GM12865 (cell line): ENCODE measurements at regions not wholly inside any gene's neighbourhood (a gene's known extent, or its start where the extent isn't known, plus 50 kb on each side); places are given as distances from the start of the nearest gene placed in this dataset.
"Not testable (repeated sequence)": the region's sequence is repeated elsewhere in the genome, so short reads cannot be mapped to it uniquely, and the experiment has no call there.

Experiments
- DNase-seq: peaks from one replicate; pipeline ENCODE4 v3.0.0; 2010; ENCODE audit warnings: low read depth
- H3K4me3 ChIP-seq: 2 replicates; pipeline ENCODE4 v1.5.1; 2011; ENCODE audit warnings: mild to moderate bottlenecking, low read depth, low read length, control low read depth

DNA sequence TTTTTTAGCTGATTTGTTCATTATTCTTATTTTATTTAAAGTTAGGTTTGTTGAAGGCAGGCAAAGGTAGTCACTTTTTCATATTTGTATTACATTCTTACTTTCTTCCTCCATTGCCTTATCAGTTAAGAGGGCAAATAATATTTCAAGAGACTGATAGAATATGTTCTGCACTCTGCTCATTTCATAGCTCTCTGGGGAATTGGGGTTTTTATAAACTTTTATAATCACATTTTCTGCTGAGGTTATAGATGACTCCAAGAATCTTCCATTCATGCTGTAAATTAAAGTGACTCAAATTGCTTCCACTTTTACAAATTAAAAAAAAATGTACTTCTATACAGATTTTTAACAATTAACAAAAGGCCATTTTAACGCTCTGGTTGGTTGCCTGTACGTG is 142.9 kb upstream of the PLGLB2 start:
- not testable (repeated sequence) for DNase-seq, H3K4me3 ChIP-seq

DNA sequence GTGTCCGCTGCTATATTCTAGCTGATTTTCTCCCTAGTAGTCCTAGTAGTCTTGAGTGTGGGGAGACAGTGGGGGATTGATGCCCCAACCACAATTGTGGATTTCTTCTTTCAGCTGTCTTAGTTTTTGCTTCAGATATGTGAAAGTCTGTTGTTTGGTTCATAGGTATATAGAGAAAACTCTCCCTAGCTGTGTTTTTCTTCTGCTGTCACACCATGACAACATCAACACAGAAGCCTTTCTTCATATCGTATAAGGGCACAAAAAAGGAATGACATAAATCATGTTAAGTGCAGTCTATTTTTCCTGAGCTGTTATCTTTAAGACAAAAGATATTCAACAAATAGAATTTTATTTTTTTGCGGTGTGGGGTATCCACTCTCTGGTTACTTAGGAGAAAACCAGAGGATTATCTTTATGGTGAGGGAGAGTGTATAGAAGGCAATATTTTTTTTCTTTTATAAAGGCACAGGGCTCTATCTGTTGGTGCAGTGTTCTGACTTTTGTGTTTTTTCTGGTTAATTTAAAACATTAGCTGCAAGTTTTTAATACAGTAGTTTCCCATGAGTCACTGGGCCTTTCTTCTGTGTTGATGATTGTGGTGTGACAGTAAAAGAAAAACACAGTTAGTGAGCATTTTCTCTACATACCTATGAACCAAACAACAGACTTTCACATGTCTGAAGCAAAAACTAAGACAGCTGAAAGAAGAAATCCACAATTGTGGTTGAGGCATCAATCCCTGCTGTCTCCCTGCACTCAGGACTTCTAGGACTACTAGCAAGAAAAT is 139.3 kb upstream of the PLGLB2 start:
- DNase-seq: not testable (repeated sequence)

DNA sequence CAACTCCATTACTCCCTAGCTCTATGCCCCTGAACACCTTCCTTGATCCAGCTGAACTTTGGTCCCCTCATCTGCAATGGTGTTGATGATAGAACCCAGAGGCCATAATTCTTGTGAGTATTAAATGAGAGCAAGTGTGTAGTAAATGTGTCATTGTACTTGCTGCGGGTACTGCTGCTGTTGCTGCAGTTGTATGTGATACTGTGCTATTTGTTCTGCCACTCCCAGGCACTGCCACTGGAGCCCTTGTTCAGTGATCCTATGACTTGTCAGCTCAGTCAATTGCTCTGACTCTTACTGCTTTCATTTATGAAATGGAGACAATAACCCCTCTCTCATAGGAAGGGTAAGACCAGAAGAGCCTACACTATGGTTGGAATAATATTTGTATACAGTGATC is 136.9 kb upstream of the PLGLB2 start:
- DNase-seq, H3K4me3 ChIP-seq: not testable (repeated sequence)

More for the DNA sequence above, 139.3 kb upstream of the PLGLB2 start:
- H3K4me3 ChIP-seq: not testable (repeated sequence)

DNA sequence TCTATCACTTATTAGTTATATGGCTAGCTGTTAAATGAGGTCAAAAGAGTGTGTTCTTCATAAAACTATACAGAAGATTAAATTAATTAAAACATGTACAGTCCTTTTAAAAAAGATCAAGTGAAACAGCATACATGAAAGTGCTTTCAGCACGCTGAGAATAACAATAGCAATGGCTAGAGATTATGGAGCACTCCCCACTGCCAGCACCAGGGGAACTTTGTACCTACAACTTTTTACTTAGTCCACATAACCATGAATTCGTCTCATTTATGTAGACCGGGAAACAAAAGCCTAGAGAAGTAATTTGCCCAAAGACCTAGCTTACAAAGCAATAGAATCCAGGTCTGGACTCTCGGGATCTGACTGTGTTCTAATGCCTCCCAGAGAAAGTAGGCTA is 136.5 kb upstream of the PLGLB2 start:
- H3K4me3 ChIP-seq, DNase-seq: not testable (repeated sequence)

DNA sequence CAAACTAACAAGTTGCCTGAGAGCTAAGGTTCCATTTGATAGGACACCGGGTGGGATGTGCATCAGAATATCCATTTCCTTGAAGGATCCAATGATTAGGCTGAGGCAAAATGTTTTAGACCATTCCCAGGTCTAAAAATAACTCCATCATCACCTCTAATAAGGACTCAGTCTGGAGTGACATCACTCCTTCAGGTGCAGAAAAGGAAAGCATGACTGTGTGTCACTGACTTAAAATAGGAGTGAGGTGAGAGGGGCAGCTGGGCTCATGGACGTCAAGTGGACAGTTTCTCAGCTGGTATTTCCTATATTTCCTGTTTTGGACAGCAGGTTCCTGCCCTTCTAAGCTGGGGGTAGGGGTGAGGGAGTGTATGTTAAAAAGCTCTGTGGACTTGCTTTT is 135.9 kb upstream of the PLGLB2 start:
- not testable (repeated sequence) for H3K4me3 ChIP-seq

DNA sequence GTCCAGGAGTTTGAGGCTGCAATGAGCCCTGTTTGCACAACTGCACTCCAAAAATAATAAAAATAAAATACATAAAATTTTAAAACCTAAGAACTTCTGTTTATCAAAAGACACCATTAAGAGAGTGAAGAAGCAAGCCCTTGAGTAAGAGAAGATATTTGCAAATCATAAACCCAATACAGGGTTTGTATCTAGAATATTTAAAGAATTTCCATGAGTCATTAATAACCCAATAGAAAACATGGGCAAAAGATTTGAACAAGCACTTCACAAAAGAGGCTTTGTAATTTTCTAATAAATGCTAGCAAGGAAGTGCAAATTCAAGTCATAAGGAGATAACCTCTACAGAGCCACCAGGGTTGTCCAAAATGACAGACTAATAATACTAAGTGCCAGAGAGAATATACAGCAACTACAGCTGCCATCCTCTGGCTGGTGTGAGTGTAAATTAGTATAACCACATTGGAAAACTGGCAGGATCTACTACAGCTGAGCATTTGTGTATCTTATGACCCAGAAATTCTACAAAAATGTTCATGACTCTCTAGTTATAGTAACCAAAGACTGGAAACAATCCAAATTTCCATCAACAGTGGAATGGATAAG is 133.0 kb upstream of the PLGLB2 start:
- not testable (repeated sequence) for H3K4me3 ChIP-seq, DNase-seq

More for the DNA sequence above, 135.9 kb upstream of the PLGLB2 start:
- not testable (repeated sequence) for DNase-seq

DNA sequence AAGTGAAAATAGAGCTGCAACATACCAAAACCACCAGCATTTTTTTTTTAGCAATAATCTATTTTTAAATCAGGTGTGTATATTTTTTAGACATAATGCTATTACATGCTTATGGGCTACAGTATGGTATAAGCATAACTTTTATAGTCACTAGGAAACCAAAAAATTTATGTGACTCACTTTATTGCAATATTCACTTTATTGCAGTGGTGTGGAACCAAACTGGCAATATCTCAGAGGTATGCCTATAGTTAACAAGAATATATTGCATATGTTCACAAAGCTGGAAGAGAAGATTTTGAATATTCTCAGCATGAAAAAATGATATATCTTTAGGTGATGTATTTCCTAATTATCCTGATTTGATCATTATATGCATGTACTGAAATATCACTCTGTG is 128.8 kb upstream of the PLGLB2 start:
- not testable (repeated sequence) for DNase-seq, H3K4me3 ChIP-seq

DNA sequence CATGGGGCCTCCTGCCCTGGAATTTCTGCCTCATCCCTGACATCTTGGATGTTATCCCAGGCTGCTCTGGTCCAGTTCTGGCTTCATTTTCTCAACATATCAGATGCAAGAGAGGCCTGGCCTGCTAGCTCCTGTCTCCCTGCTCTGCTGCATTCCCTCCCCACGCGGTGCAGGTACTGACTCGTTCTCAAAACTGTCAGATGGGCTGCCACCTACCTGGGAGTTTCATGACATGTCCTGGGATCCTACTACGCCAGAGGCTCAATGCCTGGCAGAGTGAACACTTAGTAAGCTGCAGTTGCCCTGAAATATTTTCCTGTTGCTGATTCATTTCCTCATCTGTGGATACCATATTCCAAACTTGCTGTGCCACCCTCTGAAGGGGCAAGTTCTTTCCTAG is 126.7 kb upstream of the PLGLB2 start:
- DNase-seq, H3K4me3 ChIP-seq: not testable (repeated sequence)

DNA sequence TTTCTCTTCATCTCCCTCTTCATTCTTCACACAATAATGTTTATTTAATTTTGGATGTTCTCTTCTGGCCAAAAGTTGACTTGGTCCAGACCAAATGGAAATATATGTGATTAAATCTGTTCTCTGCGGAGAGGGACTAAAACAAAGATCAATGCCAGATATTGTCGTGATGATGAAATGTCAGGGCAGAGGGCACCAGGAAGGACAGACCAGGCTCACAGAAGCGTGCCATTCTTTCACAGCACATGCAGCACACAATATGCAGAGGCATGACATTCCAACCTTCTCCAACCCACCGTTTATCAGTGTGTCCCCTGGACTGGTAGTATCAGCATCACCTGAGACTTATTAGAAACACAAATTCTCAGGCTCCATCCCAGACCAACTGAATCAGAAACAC is 125.2 kb upstream of the PLGLB2 start:
- DNase-seq, H3K4me3 ChIP-seq: not testable (repeated sequence)

DNA sequence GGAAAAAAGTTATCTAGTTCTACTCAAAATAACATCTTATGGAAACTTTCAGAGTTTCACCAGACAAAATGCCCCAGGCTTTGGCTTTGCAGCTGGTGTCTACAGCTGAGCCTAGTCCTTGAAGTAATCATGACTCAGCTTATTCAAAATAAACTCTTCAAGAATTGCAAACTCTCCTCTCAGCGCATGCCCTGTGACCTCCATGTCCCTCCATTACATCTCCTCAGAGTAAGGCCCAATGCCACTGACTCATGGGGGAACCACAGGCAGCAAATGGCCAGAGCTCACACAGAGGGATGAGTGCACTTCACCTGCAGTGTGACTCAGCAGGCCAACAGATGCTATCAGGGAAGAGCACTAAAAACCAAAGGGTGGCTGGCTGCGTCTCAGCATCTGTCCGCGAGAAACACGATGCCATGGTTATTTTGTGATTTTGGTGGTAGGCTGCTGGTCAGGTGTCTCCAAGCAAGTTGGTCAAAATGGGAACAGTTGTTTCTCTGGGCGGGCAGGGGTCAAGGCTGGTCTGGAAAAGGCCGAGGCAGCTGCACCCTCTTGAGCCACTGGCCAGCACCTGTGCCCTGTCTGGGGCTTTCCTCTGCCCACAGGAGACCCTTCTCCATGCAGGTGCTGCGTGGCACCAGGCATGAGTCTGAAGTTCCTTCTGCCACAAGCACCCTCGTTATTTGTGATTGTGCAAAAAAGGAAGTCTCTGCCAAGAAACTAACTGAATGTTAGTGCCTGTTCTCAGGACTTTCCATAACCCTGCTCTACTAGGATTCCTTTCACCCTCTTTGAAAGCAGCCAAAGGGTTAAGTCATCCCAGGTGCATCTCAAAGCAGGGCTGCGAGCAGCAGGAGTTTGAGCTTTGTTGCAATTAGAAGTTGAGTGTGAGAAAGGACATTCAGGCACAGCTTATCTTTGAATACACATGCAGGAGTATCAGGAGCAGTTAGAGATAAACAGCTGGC is 118.1 kb upstream of the PLGLB2 start:
- H3K4me3 ChIP-seq: not testable (repeated sequence)

DNA sequence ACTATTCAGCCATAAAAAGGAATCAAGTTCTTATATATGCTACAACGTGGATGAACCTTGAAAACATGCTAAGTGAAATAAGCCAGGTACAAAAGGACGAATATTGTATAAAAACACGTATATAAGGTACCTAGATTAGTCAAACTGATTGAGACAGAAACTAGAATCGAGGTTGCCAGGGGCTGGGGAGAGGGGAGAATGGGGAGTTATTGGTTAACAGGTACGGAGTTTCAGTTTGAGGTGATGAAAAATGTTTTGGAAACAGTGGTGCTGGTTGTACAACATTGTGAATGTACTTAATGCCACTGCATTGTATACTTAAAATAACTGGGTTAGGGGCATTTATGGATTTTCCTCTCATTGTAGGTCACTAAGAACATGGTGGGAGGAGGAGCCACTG is 117.0 kb upstream of the PLGLB2 start:
- not testable (repeated sequence) for DNase-seq, H3K4me3 ChIP-seq

More for the DNA sequence above, 118.1 kb upstream of the PLGLB2 start:
- not testable (repeated sequence) for DNase-seq

DNA sequence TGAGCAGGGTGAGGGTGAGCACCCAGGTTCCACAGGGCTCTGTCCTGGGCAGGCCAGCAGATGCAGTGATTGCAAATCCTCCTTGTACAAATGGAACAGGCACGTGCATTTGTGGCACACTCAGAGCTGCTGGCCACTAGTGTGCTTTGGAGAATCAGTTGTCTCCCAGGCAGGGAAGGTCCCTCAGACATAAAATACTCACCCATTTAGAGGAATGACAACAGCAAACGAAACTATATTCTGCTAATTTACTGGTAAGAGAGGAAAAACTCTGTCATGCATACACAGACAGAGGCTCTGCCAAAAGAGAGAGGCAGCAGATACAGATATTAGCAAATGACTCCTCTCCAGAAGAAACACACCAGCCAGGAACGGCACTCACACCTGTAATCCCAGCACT is 116.5 kb upstream of the PLGLB2 start:
- DNase-seq: not testable (repeated sequence)

DNA sequence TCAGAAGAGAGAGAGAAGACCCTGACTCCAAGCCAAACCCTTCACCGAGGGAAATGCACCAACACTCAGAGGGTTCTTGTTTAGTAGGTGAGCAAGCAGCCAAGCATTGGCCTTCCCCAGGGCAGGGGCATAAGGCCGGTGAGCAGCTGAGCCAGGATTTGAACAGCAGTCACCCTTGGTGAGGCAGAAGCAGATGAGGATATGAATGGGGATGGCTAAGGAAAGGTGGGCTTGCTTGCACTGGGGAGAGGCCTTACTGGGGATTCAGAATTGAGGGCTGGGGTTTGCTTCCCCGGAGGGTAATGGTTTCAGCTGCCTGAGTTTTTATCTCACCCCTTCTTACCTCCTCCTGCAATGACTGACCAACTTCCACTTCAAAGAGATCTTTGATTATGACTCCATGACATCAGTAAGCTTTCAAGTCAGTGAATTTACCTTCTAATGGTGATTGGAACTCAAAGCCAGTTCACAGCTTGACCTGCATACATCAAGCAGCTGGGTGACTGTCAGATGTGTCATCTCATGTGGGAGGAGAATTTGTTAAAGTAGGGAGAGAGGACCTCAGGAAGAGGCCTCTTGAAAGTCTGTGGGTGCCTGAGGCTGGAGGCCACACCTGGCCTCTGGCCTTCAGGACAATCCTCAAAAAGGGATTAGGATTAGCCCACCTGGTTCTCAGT is 114.5 kb upstream of the PLGLB2 start:
- not testable (repeated sequence) for DNase-seq, H3K4me3 ChIP-seq

More for the DNA sequence above, 116.5 kb upstream of the PLGLB2 start:
- not testable (repeated sequence) for H3K4me3 ChIP-seq

DNA sequence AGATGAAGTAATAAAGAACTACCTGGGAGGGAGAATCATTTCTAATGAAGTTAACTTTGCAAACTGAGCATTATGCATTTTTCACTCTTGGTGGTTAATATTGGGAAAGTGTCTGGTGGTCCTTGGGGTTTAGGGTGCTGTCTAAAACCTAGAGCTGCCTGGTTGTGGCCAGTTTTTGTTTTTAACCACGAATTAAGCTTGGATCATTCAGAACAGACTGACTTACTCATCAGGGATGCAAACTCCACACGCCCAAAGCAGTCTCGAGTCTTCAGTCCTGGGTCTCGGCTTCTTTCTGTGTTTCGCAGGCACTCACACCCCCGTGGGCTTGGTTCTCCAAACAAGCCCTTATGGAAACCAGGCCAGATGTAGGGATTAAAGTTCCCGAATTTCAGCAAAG is 113.8 kb upstream of the PLGLB2 start:
- H3K4me3 ChIP-seq, DNase-seq: not testable (repeated sequence)

DNA sequence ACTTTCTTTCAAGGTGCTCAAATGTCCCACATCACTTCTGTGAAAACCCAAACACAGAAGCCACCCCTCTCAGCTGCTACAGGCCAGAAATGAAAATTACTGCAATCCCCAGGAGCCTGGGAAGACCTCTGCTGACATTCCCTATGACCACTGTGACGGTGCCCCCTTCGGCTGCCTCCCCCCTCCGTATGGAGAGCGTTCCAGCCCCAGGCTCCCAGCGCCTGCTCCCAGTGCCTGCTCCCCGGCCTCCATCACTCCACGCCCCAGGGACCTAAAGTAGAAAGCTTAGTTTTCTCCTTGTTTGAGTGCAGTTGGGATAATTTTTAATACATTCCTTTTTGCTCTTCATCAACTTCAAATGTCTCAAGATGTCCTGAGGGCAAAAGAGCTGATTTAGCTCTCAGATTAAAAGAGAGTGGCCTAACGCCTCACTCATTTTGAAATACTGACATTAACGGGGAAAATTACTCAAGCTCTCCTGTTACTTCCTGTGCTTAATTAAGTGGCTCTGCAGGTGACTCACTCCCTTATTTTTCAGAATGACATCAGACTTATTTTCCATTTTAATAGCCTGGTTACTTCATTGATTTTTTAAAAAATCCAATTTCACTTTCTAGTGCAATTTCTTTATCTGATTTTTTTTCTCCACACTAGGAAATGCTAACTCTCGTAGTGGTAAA is 112.8 kb upstream of the PLGLB2 start:
- not testable (repeated sequence) for H3K4me3 ChIP-seq, DNase-seq

DNA sequence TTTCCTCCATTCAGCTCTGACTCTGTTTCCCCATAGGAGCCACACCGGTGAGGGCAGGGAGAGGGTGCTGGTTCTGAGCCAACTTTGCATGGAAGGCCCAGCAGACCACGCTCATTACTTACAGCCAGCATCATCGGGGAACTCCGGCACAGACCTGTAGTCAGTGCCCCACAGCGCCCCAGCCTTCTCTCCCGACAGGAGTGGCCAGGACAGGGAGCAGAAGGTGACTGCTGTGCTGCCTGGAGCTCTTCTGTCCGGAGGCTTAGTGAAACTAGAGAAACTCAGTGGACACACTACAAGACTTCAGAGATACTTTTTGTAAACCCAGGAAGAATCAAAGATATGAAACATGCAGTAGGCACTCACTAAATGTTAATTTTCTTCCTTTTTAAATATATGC is 111.6 kb upstream of the PLGLB2 start:
- DNase-seq: not testable (repeated sequence)

DNA sequence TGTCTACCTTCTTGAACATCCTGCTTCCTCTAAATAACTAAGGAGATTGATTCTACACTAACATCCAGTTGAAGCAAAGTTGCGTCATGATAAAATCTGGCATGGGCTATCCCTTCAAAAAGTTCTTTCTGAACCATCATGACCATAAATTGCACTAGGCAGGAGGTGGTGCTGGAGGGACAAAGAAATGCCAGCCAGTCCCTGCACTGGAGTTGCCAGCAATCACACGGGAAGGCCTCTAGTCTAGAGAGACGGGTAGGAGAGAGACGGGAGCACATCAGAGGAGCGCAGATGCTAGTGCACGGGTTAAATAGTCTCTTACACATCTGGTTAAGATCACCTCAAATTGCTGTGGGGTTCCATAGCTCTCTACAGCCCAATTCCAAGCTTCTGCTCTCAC is 111.2 kb upstream of the PLGLB2 start:
- not testable (repeated sequence) for H3K4me3 ChIP-seq, DNase-seq

More for the DNA sequence above, 111.6 kb upstream of the PLGLB2 start:
- not testable (repeated sequence) for H3K4me3 ChIP-seq

DNA sequence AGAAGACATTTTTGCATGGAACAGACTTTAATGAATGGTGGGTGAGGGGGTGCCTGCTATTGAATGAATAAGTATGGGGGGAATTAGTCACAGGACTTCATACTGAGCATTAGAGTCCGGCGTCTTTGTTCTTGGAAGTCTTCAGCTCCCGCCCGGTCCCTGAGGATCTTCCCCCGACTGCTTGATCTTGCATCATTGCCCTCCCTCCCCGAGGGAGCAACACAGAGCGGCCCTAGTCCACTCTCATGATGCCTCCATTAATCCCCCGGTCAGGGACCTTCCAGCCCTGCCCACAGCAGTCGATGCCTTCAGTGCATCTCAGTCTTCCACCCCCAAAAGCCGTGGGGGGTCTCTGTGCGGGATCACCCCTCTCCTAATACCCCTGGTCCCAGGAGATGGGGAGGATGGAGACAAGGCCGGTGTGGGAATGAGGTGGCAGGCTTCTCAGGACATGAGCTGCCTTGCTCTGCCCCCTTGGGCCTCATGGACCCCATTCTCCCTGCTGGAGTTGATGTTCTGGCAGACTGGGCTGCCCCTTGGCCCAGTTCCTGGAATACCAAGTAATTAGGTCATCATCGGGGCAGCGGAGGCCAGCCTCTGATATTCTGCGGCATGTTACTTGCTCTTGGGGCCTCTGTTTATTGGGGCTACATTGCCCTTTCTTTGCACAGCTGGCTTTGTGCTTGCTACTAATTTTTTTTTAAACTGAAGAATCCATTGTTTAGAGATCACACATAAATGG is 110.5 kb upstream of the PLGLB2 start:
- not testable (repeated sequence) for H3K4me3 ChIP-seq, DNase-seq
